ENCODE measurements at regions not wholly inside any gene's neighbourhood (a gene's known extent, or its start where the extent isn't known, plus 50 kb on each side); places are given as distances from the start of the nearest gene placed in this dataset.

- 68 to 87% (median 75%) methylated on average over 4 of the region's 4 CpGs for whole genome bisulfite sequencing, 5 donors
- intact Hi-C loops (cut with DNase I; ENCODE audit: low total_unique reads) = no loop called here
- Histone ChIP-seq H3K36me3 (no peaks in the 10 kb centered on the region), H3K27me3 (replicated peaks in 1 of 7) (no peaks in the 10 kb centered on the region), H3K9me3 (no peaks in the 10 kb centered on the region), H3K4me1 (no peaks in the 10 kb centered on the region), H3K27ac (no peak overlapping the region), H3K4me3 (no peak overlapping the region)
- TF ChIP-seq CTCF (IDR thresholded peaks at IDR 0.05 in 8 of 11, conservative IDR thresholded peaks at IDR 0.05 in 3 of 11) (no peak), POLR2A (IDR thresholded peaks at IDR 0.05) (no peak), POLR2AphosphoS5 (IDR thresholded peaks at IDR 0.05) (no peak)
- DNase-seq = no peak
Measured at GRCh38 chr3:177742273-177742672, 545.0 kb upstream of the TBL1XR1 start.

GRCh38 chr3:177743173-177743890 is 546.0 kb upstream of the TBL1XR1 start:
- WGBS, 5 donors = 58 to 79% (median 70%) methylated on average over 3 of the region's 3 CpGs
- no peak for DNase-seq
- H3K9me3 ChIP-seq = no peaks in the 10 kb centered on the region
- H3K27me3 ChIP-seq (replicated peaks in 1 of 7) = no peaks in the 10 kb centered on the region
- no peak overlapping the region for H3K4me3 ChIP-seq
- H3K36me3 ChIP-seq = no peaks in the 10 kb centered on the region
- H3K27ac ChIP-seq = no peak overlapping the region
- no peaks in the 10 kb centered on the region for H3K4me1 ChIP-seq
- TF ChIP-seq POLR2AphosphoS5 (IDR thresholded peaks at IDR 0.05) = no peak
- TF ChIP-seq CTCF (IDR thresholded peaks at IDR 0.05 in 8 of 11, conservative IDR thresholded peaks at IDR 0.05 in 3 of 11) = no peak
- no peak for TF ChIP-seq POLR2A (IDR thresholded peaks at IDR 0.05)
- intact Hi-C loops (cut with DNase I; ENCODE audit: low total_unique reads) = no loop called here

- Histone ChIP-seq H3K4me3 (no peak overlapping the region), H3K4me1 (no peaks in the 10 kb centered on the region), H3K27me3 (replicated peaks in 1 of 7) (no peaks in the 10 kb centered on the region), H3K36me3 (no peaks in the 10 kb centered on the region), H3K9me3 (no peaks in the 10 kb centered on the region), H3K27ac (no peak overlapping the region)
- intact Hi-C loops (cut with DNase I; ENCODE audit: low total_unique reads) = no loop called here
- WGBS, 5 donors = 82 to 97% (median 93%) methylated on average over 6 of the region's 6 CpGs
- TF ChIP-seq POLR2A (IDR thresholded peaks at IDR 0.05) (no peak), CTCF (IDR thresholded peaks at IDR 0.05 in 8 of 11, conservative IDR thresholded peaks at IDR 0.05 in 3 of 11) (no peak), POLR2AphosphoS5 (IDR thresholded peaks at IDR 0.05) (no peak)
- no peak for DNase-seq
Measured at GRCh38 chr3:177744873-177745606, 547.8 kb upstream of the TBL1XR1 start.

GRCh38 chr3:177745607-177746005 is 548.3 kb upstream of the TBL1XR1 start:
- WGBS, 5 donors = 63 to 80% (median 72%) methylated on average over 3 of the region's 3 CpGs

More at GRCh38 chr3:177745607-177746005, 548.3 kb upstream of the TBL1XR1 start:
- no peak overlapping the region for H3K27ac ChIP-seq
- no peak for DNase-seq
- no peak for TF ChIP-seq CTCF (IDR thresholded peaks at IDR 0.05 in 8 of 11, conservative IDR thresholded peaks at IDR 0.05 in 3 of 11)
- TF ChIP-seq POLR2AphosphoS5 (IDR thresholded peaks at IDR 0.05) = no peak
- no peak for TF ChIP-seq POLR2A (IDR thresholded peaks at IDR 0.05)
- no peak overlapping the region for H3K4me3 ChIP-seq
- H3K4me1 ChIP-seq = no peaks in the 10 kb centered on the region
- H3K9me3 ChIP-seq = no peaks in the 10 kb centered on the region
- no peaks in the 10 kb centered on the region for H3K27me3 ChIP-seq (replicated peaks in 1 of 7)
- intact Hi-C loops (cut with DNase I; ENCODE audit: low total_unique reads) = no loop called here
- H3K36me3 ChIP-seq = no peaks in the 10 kb centered on the region

All from spleen (tissue), 11 donors.